Suprapubic skin (tissue), 4 donors: ENCODE measurements at regions not wholly inside any gene's neighbourhood (a gene's known extent, or its start where the extent isn't known, plus 50 kb on each side); places are given as distances from the start of the nearest gene placed in this dataset.

Experiments used
- DNase-seq, 2 donors: peaks; one replicate each; pipeline ENCODE4 v3.0.0-alpha.2; 2019; ENCODE audit warnings: low spot score in 2 of 2
- H3K27ac ChIP-seq: fragments of 200-600 bp; sonication (generic); one replicate; pipeline ENCODE4 v1.5.1; 2019
- H3K27me3 ChIP-seq: fragments of 200-600 bp; sonication (generic); one replicate; pipeline ENCODE4 v1.5.1; 2019
- H3K36me3 ChIP-seq: fragments of 200-600 bp; sonication (generic); one replicate; pipeline ENCODE4 v1.5.1; 2019
- H3K4me1 ChIP-seq: fragments of 200-600 bp; sonication (generic); one replicate; pipeline ENCODE4 v1.5.1; 2019
- H3K4me3 ChIP-seq: fragments of 200-600 bp; sonication (generic); one replicate; pipeline ENCODE4 v1.5.1; 2019; ENCODE audit warnings: mild to moderate bottlenecking
- H3K9me3 ChIP-seq: fragments of 200-600 bp; sonication (generic); one replicate; pipeline ENCODE4 v1.5.1; 2019
- EP300 ChIP-seq: sonication (generic); formaldehyde crosslinking; IDR thresholded peaks from one replicate; pipeline ENCODE4 v1.6.1; 2017; ENCODE audit warnings: antibody characterized with exemption
- POLR2A ChIP-seq, 2 donors: fragments of 450-650 bp; IDR thresholded peaks; one replicate each; pipeline ENCODE4 v1.6.1; 2017; ENCODE audit warnings: antibody characterized with exemption in 2 of 2, mild to moderate bottlenecking in 2 of 2, moderate library complexity in 2 of 2
- POLR2AphosphoS5 ChIP-seq, 3 donors: sonication (generic); formaldehyde crosslinking; IDR thresholded peaks; one replicate each; pipeline ENCODE4 v1.6.1; 2017; ENCODE audit warnings: antibody characterized with exemption in 3 of 3
- WGBS: methylation state at CpG from one replicate; pipeline ENCODE4 v1.1.5; 2018; 5-methylcytosine and 5-hydroxymethylcytosine counted together
- TF ChIP-seq, protein P1 (sequence below), 2 donors: fragments of 200-600 bp in 1 of 2; fragments of 450-650 bp in 1 of 2; sonication (generic) in 1 of 2; IDR thresholded peaks; one replicate each; pipeline ENCODE4 v1.5.1; 2016 to 2019; ENCODE audit warnings: antibody characterized with exemption in 2 of 2, mild to moderate bottlenecking in 1 of 2, moderate library complexity in 1 of 2

DNA sequence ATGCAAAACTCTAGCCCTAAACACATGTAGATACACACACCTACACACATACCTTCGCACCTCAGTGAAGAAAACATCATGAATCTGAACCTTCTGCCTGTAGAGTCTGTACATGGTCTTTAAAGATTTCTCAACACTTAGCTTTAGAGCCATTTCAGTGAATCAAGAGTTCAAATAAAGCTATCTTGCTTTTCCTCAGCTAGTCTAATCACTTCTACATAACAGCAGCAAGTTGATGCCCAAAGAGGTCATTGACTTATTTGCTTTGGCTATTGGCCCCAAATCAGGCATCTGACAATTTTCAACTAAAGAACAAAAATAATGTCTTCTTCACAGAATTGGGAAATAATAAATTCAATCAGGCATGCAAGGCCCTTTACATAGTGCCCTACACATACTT is 127.9 kb upstream of the SGCD start:
- Histone ChIP-seq H3K4me1 (no peaks in the 10 kb centered on the region), H3K27ac (no peak overlapping the region), H3K4me3 (no peak overlapping the region), H3K9me3 (no peaks in the 10 kb centered on the region), H3K36me3 (no peaks in the 10 kb centered on the region), H3K27me3 (no peaks in the 10 kb centered on the region)
- WGBS, result 93% methylated on average over 1 of the region's 1 CpG
- DNase-seq, result no peak
- TF ChIP-seq, protein P1, sequence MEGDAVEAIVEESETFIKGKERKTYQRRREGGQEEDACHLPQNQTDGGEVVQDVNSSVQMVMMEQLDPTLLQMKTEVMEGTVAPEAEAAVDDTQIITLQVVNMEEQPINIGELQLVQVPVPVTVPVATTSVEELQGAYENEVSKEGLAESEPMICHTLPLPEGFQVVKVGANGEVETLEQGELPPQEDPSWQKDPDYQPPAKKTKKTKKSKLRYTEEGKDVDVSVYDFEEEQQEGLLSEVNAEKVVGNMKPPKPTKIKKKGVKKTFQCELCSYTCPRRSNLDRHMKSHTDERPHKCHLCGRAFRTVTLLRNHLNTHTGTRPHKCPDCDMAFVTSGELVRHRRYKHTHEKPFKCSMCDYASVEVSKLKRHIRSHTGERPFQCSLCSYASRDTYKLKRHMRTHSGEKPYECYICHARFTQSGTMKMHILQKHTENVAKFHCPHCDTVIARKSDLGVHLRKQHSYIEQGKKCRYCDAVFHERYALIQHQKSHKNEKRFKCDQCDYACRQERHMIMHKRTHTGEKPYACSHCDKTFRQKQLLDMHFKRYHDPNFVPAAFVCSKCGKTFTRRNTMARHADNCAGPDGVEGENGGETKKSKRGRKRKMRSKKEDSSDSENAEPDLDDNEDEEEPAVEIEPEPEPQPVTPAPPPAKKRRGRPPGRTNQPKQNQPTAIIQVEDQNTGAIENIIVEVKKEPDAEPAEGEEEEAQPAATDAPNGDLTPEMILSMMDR (IDR thresholded peaks at IDR 0.05), result no peak
- TF ChIP-seq POLR2A (IDR thresholded peaks at IDR 0.05) (no peak), POLR2AphosphoS5 (IDR thresholded peaks at IDR 0.05) (no peak), EP300 (no peak)

DNA sequence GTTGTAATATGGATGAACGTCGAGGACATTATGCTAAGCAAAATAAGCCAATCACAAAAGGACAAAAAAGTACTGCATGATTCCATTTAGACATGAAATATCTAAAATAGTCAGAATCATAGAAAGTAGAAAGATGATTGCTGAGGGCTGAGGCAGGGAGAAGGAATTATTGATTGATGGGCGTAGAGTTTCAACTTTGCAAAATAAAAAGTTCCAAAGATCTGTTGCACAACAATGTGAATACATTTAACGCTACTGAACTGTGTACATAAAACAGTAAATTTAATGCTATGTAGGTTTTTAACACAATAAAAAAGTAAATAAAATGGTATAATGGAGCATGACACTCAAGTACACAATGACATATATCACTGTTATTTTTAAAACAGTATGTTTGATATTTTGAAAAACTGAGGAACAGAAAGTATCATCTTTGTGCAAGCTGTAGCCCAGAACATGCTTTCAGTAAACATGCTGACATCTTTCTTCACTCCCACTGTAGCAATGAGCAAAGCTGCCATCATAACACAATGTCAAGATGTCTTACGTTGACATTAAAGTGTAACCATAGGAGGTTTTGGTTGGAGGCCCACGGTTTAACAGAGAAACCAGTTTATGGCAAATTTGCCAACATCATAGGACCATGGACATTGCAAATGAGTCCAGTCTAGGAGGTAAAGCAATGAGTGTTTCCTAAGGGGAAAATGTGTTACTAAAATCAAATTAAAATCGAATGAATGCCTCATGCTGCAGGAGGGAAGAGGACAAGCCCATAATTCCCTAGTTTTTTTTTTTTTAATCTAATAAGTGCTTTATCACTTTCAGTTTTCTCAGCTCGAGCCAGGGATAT is 125.8 kb upstream of the SGCD start:
- Histone ChIP-seq H3K4me1 (no peaks in the 10 kb centered on the region), H3K27me3 (no peaks in the 10 kb centered on the region), H3K9me3 (no peaks in the 10 kb centered on the region), H3K27ac (no peak overlapping the region), H3K36me3 (no peaks in the 10 kb centered on the region), H3K4me3 (no peak overlapping the region)
- DNase-seq, result no peak
- WGBS, result 78% methylated on average over 8 of the region's 8 CpGs
- TF ChIP-seq POLR2A (IDR thresholded peaks at IDR 0.05) (no peak), EP300 (no peak), POLR2AphosphoS5 (IDR thresholded peaks at IDR 0.05) (no peak)
- TF ChIP-seq, protein P1 (IDR thresholded peaks at IDR 0.05), result no peak

DNA sequence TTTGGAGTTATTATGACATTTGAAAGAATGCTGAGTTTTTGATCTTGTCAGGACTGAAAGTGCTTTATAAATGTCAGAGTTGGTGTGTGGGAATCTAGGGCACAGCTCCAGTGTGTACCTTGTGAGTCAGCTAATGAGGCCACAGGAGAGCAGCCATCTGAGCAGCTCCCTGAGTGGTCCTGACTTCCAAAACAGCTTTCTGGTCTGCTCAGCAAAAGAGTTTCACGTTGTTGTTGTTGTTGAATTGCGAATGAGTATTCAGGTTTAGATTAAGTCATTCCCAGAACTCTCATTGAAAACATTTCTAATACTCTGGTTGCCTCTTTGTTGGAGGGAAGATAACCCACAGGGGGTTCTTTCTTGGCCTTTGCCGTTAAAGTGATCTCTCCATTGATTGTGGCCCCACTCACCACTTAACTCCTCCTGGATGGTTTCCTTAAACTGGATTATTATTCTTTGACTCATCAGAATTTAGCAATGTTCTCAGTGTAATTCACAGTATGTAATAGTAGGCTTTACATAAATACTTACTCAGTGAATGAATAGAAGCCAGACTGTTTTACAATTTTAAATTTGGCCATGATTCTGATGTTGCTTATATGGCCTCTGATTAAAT is 125.1 kb upstream of the SGCD start:
- TF ChIP-seq, protein P1 (IDR thresholded peaks at IDR 0.05), result no peak
- TF ChIP-seq POLR2A (IDR thresholded peaks at IDR 0.05) (no peak), POLR2AphosphoS5 (IDR thresholded peaks at IDR 0.05) (no peak), EP300 (no peak)
- no peak for DNase-seq
- Histone ChIP-seq H3K27me3 (no peaks in the 10 kb centered on the region), H3K36me3 (no peaks in the 10 kb centered on the region), H3K9me3 (no peaks in the 10 kb centered on the region), H3K27ac (no peak overlapping the region), H3K4me1 (no peaks in the 10 kb centered on the region), H3K4me3 (no peak overlapping the region)
- 26% methylated on average over 3 of the region's 3 CpGs for WGBS

DNA sequence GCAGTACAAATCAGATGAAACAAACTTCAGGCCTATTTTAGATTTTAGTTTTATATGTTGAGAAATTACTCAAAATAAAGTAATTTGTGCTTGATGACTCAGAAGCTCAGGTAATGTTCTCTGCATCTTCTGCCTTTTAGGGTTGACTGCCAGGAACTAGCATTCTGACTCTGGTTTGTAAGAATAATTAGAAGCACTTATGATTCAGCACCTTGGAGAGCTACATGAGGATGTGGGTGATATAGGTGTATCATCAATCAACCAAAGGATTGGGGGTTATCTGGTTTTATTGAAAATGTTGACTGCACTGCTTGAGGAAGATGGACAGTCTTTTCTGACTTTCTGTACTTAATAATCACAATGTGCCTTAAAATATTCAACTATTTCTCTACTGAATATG is 118.7 kb upstream of the SGCD start:
- no peak overlapping the region for H3K27ac ChIP-seq
- H3K27me3 ChIP-seq, result no peaks in the 10 kb centered on the region
- TF ChIP-seq, protein P1 (IDR thresholded peaks at IDR 0.05), result no peak
- TF ChIP-seq POLR2AphosphoS5 (IDR thresholded peaks at IDR 0.05) (no peak), POLR2A (IDR thresholded peaks at IDR 0.05) (no peak), EP300 (no peak)
- no peaks in the 10 kb centered on the region for H3K4me1 ChIP-seq
- no peak for DNase-seq
- no peak overlapping the region for H3K4me3 ChIP-seq
- no peaks in the 10 kb centered on the region for H3K36me3 ChIP-seq
- H3K9me3 ChIP-seq, result peaks cover 10% of the 10 kb centered on the region

DNA sequence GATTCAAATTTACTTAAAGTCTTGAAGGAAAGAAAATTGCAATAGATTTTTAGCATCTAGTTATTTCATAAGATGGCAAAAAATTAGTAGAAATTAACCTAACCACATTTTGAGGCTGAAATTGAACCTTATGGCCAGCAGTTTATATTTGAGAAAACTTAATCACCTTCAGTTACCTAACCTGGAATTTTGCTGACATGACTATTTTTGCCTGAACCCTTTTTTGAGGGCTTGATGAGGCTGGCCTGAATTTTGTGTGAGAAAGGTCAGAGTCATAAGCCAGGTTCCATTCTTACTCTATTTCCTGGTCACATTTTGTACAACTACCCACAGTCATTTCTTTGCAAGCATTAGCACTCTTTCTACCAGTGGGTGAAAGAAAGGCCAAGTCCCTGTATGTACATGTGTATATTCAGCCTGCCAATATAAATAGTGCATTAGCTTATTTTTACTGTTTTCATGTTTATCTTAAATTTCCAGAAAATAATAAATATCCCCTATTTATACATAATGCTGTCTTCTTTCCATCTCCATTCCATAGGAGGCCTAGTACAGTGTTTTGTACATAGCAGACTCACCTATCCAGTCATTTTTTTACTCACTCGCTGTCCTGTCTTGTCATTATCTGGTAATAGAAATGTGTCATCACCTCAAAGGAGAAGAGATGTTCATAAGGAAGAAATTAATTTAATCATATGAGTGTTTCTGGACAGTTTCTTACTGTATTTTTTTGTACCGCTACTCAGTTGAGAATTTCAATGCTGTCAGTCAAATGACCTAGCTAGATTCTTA is 108.4 kb upstream of the SGCD start:
- DNase-seq, result no peak
- 95% methylated on average over 2 of the region's 2 CpGs for WGBS
- Histone ChIP-seq H3K4me3 (no peak overlapping the region), H3K9me3 (no peaks in the 10 kb centered on the region), H3K27me3 (no peaks in the 10 kb centered on the region), H3K36me3 (no peaks in the 10 kb centered on the region), H3K4me1 (no peaks in the 10 kb centered on the region), H3K27ac (no peak overlapping the region)
- TF ChIP-seq EP300 (no peak), POLR2AphosphoS5 (IDR thresholded peaks at IDR 0.05) (no peak), POLR2A (IDR thresholded peaks at IDR 0.05) (no peak)
- TF ChIP-seq, protein P1 (IDR thresholded peaks at IDR 0.05), result no peak
